GM19468 (cell line): ENCODE measurements at regions not wholly inside any gene's neighbourhood (a gene's known extent, or its start where the extent isn't known, plus 50 kb on each side); places are given as distances from the start of the nearest gene placed in this dataset.
"Not testable (repeated sequence)": the region's sequence is repeated elsewhere in the genome, so short reads cannot be mapped to it uniquely, and the experiment has no call there.

ENCODE experiments used
- ATAC-seq: cut with Tn5 transposase; IDR thresholded peaks from one replicate; pipeline ENCODE4 v1.9.1; 2021; ENCODE audit warnings: mild to moderate bottlenecking, moderate library complexity, moderate number of reproducible peaks; ENCODE audit not compliant: unreplicated experiment; ENCODE audit errors: extremely low read depth

DNA sequence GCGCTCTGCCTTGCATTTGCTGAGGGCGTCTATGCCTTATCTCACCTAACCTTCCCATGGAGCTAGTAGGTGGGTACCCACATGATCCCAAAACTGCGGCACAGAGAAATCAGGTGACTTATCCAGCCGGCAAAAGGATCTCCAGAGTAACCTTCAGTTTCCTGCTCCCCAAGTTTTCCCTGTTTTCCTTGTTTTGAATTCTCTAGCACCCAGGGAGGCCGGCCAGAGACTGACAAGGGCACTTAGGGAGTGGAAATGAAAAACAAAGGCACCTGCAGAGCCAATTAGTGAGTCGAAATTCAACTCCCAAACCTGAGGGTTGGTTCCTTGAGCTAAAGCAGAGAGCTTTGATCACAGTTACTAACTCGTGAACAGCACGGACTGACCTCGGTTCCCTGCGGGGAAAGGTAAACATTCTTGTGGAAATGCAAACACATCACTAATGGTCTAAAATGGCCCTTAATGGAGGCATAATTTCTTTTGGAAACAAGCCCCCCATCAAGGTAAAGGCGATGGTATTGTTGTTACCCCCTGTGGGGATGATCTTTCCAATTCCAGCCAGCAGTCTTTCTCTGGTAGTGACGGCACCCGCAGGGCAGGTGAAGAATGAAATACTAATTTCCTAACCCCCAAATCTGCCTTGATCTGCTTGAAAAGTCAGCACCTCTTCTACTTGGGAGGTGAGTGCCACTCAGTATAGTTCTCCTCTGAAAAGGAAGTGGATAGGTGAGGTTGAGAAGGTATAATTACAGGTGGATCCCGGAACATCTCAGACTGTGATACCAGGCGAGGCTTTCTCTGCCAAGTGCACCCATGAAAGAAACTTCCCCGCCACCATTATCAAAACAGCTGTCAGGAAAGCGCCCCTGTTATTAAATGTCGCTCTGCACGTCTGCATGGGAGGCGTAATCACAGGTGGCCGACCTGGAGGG is 365.6 kb upstream of the AUTS2 start:
- no peak for ATAC-seq

DNA sequence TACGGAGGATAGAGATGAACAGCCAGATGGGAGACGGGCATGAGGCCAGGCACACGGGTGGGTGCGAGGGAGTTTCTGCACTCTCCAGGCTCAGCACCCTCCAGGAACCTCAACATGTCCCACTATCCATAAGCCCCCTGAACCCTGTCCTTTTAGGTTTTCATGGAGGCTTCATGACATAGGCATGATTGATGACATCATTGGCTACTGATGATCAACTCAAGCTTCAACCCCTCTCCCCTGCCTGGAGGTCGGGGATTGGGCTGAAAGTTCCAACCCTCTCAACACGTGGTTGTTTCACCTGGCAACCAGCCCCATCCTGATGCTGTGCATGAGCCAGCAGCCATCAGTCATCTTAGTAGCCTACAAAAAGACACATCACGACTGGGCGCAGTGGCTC is 360.7 kb upstream of the AUTS2 start:
- no peak for ATAC-seq

DNA sequence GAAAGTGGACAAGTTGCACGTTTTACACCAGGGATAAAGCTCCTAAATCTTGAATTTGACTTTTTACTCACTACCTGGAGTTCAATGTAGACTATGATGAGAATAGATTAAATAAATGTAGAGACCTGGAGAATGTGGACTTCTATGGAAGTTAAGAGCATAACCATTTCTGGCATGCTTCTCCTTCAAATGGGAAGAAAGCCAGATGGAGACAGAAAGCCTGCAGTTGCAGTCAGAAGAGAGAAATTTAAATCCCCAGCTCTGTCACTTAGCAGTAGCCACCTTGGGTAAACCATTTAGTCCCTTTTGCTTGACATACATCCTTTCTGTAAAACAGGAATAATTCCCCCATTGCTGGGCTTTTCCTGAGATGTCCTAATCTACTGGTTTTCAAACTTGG is 355.3 kb upstream of the AUTS2 start:
- no peak for ATAC-seq

DNA sequence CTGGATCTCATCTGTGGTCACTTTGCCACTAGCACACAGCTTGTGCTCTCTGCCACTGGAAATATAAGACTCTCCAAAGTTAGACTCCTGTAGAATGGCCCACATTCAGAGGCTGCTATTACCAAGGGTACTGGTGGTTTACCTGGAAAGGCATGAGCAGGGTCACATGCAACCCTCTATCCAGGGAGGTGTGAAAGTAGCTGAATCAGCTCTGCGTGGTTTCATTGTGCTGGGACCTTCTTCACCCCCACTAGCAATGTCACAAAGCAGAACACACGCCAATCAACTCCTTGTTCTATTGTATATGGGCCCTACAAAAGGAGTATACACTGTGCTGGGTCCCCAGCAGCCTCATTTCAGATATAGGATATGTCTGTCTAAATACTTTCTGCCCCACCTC is 353.6 kb upstream of the AUTS2 start:
- no peak for ATAC-seq

DNA sequence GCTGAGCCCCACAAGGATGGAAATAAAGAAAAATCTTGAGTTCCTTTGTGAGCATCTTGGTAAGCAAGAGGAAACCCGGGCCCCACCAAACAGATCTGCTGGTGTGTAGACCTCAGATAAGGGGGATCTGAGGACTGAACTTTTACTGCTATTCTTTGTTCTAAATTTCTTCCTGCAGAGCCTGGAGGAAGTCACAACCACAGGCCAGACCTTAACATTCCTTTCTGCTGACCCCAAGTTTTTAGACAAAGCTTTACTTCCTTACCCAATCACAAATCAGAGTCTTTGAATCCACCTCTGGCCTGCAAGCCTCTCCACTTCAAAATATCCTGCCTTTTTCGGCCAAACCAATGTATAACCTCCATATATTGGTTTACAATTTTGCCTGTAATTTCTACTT is 352.6 kb upstream of the AUTS2 start:
- ATAC-seq: no peak

DNA sequence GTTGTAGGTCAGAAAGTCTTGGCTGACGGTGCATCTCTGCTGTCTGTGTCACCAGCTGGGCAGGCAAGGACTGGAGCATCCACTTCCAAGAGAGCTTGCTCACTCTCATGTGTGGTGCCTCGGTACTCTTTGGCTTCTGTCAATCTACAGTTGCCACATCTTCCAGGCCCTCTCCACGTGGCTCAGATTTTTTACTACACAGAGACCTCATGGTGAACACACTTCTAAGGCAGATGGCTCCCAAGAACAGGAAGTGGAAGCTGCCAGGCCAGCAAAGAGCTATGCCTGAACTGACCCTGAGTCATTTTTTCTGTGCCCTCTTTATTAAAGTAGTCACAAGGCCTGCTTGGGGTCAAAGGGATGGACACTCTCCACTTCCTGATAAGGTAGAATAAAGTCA is 351.5 kb upstream of the AUTS2 start:
- ATAC-seq: no peak

DNA sequence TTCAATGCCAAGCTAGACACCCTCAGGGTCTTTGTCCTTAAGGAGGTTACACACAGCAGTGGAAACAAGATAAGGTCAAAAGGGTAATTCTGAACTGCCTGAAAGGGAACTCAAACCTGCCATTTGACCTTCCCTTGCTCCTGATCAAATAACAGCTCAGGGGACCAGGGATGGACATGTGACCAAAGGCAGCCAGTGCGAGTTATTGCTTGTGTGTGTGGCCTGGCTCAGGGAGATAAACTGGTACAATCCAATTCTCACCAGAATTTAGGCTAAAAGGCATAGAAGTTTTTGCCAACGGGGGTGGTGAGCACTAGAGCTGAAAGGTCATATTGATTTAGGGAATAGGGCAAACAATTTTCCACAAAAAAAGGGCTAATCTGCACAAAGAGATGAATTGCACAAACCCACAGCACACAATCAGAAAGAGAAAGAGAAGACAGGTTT is 349.9 kb upstream of the AUTS2 start:
- not testable (repeated sequence) for ATAC-seq

DNA sequence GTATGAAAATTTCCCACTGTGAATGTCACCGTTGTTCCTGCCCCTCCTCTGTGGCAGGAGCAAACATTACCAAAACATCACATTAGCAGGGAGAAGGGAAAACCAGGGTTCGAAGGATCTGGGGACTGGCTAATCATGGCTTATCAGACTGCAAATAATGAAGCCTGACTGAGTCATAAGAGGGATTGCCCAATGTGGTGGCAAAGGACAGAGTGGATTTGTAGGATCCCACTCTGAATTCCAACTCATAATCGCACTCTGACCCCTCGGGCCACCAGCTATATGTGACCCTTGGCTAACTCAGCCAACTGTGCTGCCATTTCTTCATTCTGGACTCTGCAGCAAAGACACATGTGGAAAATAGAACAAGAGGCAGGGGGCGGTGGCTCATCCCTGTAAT is 347.3 kb upstream of the AUTS2 start:
- ATAC-seq: no peak

DNA sequence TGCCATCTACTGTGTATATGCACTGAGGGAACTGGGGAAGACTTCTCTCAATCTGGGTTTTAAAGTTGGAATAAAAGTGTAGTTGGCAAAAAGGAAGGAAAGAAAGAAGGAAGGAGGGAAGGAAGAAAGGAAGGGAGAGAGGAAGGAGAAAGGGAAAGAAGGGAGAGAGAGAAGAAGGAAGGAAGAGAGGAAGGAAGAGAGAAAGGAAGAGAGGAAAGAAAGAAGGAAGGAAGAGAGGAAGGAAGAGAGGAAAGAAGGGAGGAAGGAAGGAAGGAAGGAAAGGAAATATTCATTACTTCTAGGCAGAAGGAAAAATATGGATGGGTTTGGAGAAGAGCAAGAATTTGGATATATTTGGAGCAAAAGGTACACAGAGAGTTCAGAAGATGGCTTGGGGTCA is 343.6 kb upstream of the AUTS2 start:
- ATAC-seq: no peak

DNA sequence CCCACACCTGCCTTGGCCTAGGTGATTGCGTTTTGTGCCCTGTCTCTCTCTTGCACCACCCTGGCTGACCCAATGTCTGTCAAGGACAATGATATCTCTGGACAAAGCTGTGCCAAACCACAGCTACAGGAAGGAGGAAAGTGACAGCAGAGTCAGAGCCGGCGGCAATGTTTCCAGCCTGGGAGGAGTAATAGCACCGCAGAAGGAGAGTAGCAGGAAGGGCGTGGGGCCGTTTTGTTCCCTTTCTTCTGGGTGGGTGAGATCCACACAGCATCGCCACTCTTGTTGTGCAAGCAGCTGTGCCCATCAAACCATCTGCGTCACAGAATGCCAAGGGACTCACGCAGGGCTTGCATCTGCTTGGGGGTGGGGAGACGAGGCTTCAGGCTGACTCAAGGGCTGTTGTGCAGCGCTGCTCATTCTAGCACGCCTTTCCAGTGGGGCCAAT is 341.6 kb upstream of the AUTS2 start:
- no peak for ATAC-seq

DNA sequence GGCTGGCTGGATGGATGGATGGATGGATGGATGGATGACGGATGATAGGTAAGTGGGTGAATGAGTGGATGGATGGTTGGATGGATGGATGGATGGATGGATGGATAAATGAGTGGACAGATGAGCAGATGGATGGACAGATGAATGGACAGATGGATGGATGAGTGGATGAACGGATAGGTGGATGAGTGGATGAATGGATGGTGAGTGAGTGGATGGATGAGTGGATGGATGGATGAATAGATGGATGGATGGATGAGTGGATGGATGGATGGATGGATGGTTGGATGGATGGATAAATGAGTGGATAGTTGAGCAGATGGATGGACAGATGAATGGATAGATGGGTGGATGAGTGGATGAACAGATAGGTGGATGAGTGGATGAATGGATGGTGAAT is 340.7 kb upstream of the AUTS2 start:
- no peak for ATAC-seq

DNA sequence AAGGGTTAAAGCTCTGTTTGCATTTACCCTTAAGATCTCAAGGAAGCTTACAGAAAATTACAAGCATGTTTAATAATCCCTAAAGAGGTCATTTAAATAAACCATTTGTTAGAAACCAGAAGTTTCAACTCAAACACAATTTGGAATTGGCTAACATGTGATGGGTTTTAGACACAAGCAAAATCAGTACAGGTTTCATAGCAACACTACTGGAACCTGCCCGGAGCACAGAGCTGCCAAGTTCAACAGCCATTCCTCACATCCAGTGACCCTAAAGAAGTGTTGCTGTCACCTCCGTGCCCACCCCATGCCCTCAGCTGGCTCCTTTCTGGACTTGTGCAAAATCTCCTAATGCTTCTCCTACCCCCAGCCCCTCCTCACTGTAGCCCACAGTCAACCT is 338.8 kb upstream of the AUTS2 start:
- no peak for ATAC-seq

DNA sequence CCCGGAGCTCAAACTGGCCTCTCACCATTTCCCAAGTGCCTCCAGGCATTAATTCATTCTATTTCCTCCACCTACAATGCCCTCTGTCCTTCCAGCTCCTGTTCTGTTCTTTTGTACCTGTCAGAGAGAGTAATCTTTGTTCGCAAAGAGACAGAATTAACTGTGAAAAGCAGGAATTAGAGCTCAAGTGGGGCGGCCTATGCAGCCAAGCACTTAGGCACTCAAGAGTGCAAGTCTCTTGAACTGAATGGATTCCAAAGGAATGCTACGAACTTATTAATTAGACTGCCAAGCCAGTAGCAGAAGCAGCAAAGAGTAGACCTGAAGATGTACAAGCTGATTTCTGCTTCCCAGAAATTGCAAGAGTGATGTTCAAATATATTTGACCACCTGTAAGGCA is 338.3 kb upstream of the AUTS2 start:
- ATAC-seq: no peak

DNA sequence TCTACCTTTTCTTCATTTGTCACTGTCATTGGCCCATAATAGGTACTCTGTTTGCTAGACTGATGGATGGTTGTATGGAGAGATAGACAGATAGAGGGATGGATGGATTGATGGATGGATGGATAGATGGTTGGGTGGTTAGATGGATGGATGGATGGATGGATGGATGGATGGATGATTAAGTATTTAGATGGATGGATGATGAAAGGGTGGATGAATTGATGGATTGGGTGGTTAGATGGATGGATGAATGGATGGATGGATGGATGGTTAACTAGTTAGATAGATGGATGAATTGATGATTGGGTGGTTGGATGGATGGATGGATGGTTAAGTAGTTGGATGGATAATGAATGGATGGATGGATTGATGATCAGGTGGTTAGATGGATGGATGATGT is 334.7 kb upstream of the AUTS2 start:
- no peak for ATAC-seq

DNA sequence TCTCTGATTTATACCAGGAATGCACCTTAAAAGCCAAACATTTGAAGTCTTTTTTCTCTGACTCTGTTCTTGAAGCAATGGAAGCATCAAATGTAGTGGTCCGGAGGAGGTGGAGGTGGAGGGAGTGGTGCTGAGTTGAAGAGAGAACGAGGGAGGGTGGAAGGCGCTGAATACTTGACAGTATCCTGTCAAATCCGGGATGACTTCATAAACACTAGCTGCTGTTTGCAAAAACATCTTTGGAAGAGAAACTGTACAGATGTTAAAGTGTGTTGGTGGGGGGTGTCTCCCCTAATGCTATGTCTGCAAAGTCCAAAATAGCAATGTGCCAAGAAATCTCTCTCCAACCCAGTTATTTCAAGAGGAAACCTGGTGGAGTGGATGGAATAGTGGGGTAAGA is 328.5 kb upstream of the AUTS2 start:
- no peak for ATAC-seq

DNA sequence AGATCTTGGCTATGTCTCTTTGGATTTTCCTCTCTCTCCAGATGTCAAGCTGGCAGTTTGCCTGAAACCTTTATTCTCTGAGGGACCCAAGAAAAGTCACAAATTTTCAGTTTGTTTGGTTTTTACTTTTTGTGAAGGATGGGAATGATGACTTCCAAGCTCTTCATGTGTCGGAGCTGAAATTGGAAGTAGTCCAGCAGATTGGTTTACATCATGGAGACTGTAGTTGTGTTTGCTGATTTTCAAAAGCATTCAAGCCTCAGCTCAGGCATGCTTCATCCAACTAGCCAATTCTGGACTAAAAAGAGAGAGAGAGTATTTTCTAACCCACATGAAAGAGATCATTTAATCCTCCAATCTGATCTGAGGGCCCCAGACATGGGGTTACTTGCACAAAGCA is 326.2 kb upstream of the AUTS2 start:
- ATAC-seq: no peak

DNA sequence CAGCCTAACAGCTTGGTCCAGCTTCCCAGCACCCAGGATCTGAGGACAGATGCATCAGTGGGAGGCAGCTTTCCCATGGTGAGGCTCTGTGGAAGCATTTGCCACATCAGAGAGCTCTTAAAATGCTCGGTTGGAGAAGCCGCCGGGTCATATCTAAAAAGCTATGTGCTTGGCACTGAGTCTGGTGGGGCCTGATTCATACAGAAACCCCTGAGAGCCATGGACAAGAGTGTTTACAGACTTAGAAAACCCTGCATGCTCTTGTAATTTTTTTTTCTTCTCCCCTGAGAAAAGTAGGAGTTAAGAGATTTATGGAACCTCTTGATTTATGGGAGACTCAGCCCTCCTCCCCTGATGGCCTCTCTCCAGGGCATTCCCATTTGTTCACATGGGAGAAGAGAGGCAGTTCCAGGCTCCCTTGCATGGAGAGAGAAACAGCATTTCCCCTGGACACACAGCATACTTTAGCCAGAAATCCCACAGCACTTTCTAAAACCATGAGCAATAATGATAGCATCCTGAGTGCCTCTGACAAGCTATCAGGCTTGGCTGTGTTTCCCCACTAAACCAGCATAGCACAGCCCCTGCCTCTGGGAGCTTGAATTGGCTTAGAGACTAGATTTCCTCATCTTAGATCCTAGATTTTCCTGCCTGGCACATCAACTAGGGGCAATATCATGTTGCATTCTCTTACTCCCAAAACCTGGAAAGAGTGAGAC is 322.1 kb upstream of the AUTS2 start:
- ATAC-seq: no peak

DNA sequence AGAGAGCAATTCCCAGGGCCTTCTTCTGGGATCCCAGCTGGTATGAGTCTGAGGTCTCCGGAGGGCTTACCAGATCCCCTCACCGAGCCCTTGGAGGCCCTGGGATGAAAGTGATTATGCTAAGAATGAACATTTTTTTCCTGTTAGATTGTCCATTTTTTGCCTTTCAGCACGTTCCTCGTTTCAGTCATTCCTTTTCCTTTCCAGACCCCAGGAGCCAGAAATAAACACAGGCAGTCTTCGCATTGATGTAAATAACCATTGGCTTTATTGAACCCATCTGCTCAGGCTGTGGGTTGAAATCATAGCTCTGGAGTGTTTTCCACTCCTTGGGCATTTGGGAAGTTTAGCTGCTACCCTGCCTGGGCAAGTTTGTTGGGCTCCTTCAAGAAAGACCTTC is 320.9 kb upstream of the AUTS2 start:
- ATAC-seq: no peak

DNA sequence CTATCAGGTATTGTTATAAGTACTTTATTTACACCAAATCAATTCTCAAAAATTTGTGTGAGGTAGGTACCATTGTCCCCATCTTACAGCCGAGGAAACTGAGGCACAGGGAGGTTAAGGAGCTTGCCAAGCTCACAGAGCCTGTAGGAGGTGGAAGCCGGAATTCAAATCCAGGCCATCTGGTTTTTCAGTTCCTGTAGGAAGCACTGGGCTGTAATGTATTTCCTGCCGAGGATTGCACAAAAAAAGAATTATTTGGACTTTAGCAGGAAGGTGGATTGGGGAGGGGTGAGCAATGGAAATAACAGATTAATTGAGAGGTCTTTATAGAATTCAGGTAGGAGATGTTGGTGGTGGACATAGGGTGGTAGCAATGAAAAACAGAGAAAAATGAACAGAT is 315.3 kb upstream of the AUTS2 start:
- ATAC-seq: no peak

DNA sequence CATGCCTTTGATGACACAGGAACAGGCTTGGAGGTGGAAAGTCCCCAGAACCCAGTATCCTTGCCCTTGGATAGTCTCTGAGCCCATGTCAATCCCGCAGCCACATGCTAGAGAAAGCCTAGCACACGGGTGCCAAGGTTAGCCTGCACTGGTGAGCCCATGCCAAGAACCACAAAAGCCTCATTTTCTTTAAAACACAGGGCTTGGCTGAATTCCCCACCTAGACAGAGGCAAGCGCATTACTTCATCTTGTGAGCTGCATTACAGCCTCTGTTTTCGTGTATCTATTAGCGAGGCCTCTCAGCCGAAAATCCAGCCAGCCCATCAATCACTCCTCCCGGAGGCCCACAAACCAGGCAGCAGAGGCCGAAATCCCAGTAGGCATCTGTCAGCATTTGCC is 314.9 kb upstream of the AUTS2 start:
- ATAC-seq: no peak

DNA sequence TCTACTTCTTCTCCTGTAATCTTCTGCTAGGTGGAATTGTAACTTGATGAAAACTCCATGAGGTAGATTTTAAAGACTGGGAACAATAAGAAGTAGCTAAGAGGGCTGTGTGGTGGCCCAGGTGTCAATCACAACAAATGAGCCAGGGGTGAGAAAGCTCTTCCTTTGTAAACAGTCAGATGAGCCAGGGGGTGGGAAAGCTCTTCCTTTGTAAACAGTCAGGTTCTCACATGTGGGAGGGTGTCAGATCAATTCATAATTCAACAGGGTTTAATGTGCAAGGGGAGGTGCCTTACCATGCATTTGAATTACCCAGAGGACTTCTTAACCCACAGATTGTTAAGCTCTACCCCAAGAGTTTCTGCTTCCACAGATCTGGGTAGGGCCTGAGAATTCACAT is 312.4 kb upstream of the AUTS2 start:
- ATAC-seq: no peak

DNA sequence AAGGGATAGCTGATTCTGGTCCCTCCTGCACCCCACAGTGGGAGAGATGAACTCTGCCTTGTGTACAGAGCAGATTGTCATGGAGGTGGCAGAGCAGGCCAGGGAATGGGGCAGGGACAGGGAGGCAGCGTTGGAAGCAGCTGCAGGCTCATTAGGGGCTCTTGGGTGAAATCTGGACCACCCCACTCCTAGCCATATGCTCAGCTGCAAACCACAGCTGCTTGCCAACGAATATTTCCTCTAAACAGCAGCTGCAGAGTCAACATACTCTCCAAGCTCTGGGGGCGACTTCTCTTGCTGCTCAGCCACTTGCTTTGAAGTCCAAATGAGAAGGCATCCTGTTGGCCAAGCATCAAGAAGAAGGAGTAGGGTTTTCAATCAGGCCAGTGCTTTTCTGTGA is 302.3 kb upstream of the AUTS2 start:
- ATAC-seq: no peak
